A549 (cell line): ENCODE measurements at regions not wholly inside any gene's neighbourhood (a gene's known extent, or its start where the extent isn't known, plus 50 kb on each side); places are given as distances from the start of the nearest gene placed in this dataset.

Experiments used
- ATOH8 ChIP-seq: fragments of 250-450 bp; sonication (Bioruptor Pico); IDR thresholded peaks from 2 replicates; pipeline ENCODE4 v1.5.0; 2020; ENCODE audit warnings: low read depth, mild to moderate bottlenecking, moderate library complexity
- CBX8 ChIP-seq: fragments of 200-600 bp; sonication (generic); IDR thresholded peaks from 2 replicates; pipeline ENCODE4 v1.6.1; 2016
- CEBPB ChIP-seq, 2 experiments: fragments of >200 bp in 1 of 2; sonication (Bioruptor Twin) in 1 of 2; formaldehyde crosslinking in 1 of 2; IDR thresholded peaks; 2 replicates each; pipeline ENCODE4 v1.6.1; 2012 to 2016
- CTCF ChIP-seq: fragments of >200 bp; sonication (Bioruptor Twin); formaldehyde crosslinking; IDR thresholded peaks from 3 replicates; pipeline ENCODE4 v1.5.1; 2016
- ELK1 ChIP-seq: fragments of 150-350 bp; IDR thresholded peaks from 2 replicates; pipeline ENCODE4 v1.6.1; 2014; ENCODE audit warnings: low read depth, mild to moderate bottlenecking, low read length
- EP300 ChIP-seq, 2 experiments: fragments of >200 bp; sonication (Bioruptor Twin); formaldehyde crosslinking; IDR thresholded peaks; 2 replicates in 1 of 2; 3 replicates in 1 of 2; pipeline ENCODE4 v1.6.1; 2016 to 2017
- JUN ChIP-seq, 2 experiments: fragments of >200 bp; sonication (Bioruptor Twin); formaldehyde crosslinking; IDR thresholded peaks; 2 replicates in 1 of 2; 3 replicates in 1 of 2; pipeline ENCODE4 v1.6.1; 2016 to 2017
- MAX ChIP-seq: IDR thresholded peaks from 2 replicates; pipeline ENCODE4 v1.6.1; 2012
- MAZ ChIP-seq: fragments of 150-350 bp; IDR thresholded peaks from 2 replicates; pipeline ENCODE4 v1.6.1; 2014; ENCODE audit warnings: antibody characterized with exemption, low read depth, low read length, borderline replicate concordance
- POLR2A ChIP-seq: IDR thresholded peaks from 2 replicates; pipeline ENCODE4 v1.6.1; 2012; ENCODE audit warnings: mild to moderate bottlenecking, low read length
- RAD21 ChIP-seq, 2 experiments: fragments of >200 bp in 1 of 2; sonication (Bioruptor Twin) in 1 of 2; formaldehyde crosslinking in 1 of 2; IDR thresholded peaks in 1 of 2; conservative IDR thresholded peaks in 1 of 2; 2 replicates in 1 of 2; 3 replicates in 1 of 2; pipeline ENCODE4 v1.6.1; 2012 to 2018; ENCODE audit warnings: inconsistent platforms in 1 of 2
- RFX5 ChIP-seq: fragments of 450-650 bp; IDR thresholded peaks from 2 replicates; pipeline ENCODE4 v1.7.1; 2014; ENCODE audit warnings: antibody characterized with exemption, mild to moderate bottlenecking, moderate library complexity
- ZNF302 ChIP-seq: fragments of 250-450 bp; sonication (Bioruptor Pico); IDR thresholded peaks from 2 replicates; pipeline ENCODE4 v1.9.0; 2021; ENCODE audit warnings: inconsistent platforms, mild to moderate bottlenecking, moderate library complexity

- TF ChIP-seq ZNF302, result no peak
- no peak for TF ChIP-seq CTCF
- no peak for TF ChIP-seq POLR2A
- TF ChIP-seq RFX5, result no peak
- no peak for TF ChIP-seq MAX
- no peak for TF ChIP-seq ATOH8 (CRISPR knock-in tag)
- no peak for TF ChIP-seq EP300 (IDR thresholded peaks at IDR 0.05)
- no peak for TF ChIP-seq MAZ
- no peak for TF ChIP-seq RAD21 (conservative IDR thresholded peaks at IDR 0.05 in 1 of 2, IDR thresholded peaks at IDR 0.05 in 1 of 2)
- TF ChIP-seq CEBPB (IDR thresholded peaks at IDR 0.05), result no peak
- no peak for TF ChIP-seq JUN (IDR thresholded peaks at IDR 0.05)
- no peak for TF ChIP-seq ELK1
- TF ChIP-seq CBX8, result no peak
Observed at GRCh38 chr1:81208441-81208840, 592.3 kb upstream of the ADGRL2 start.
